Left kidney (tissue), 1 donor: ENCODE measurements at regions not wholly inside any gene's neighbourhood (a gene's known extent, or its start where the extent isn't known, plus 50 kb on each side); places are given as distances from the start of the nearest gene placed in this dataset.
"Not testable (repeated sequence)": the region's sequence is repeated elsewhere in the genome, so short reads cannot be mapped to it uniquely, and the experiment has no call there.

ENCODE experiments used
- DNase-seq: peaks from one replicate; pipeline ENCODE4 v3.0.0-alpha.2; 2013

GRCh38 chr2:76169276-76170008 lies 458.7 kb upstream of the GCFC2 start:
- no peak for DNase-seq

DNA sequence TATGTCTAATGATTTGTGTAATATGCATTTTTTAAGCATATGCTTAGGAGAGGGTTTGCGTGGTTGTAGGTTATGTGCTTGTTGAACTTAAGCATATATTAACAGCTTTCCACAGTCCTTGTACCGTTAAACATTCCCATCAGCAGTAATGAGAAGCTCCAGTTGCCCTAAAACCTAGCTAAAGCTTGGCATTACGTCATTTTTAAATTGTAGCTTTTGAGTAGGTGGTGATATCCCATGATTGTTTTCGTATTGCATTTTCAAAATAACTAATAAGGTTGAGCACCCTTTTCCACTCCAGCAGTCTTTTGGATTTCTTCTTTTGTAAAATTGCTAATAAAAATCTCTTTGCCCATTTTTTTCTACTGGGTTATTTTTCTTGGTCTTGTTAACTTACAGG lies 453.1 kb upstream of the GCFC2 start:
- DNase-seq, result no peak

GRCh38 chr2:76160670-76161069 lies 450.0 kb upstream of the GCFC2 start:
- no peak for DNase-seq

GRCh38 chr2:76159042-76159648 lies 448.4 kb upstream of the GCFC2 start:
- no peak for DNase-seq

DNA sequence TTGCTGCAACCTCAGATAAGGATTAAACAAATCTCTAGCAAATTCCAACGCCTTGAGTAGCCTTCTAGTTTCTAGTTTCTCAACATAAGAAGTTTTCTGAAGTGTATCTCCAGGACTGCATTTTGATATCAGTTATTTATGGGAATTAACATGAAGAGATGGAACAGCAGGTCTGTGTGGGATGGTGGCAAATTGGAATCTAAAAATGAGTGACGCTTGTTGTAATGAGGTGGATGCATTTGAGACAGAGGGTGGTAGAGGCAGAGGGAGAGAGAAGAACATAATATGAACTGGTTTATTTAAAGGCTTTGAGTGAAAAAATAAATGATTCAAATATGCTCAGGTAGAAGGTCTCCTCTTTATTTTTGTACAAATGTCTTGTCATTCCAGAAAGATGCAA lies 446.8 kb upstream of the GCFC2 start:
- no peak for DNase-seq

DNA sequence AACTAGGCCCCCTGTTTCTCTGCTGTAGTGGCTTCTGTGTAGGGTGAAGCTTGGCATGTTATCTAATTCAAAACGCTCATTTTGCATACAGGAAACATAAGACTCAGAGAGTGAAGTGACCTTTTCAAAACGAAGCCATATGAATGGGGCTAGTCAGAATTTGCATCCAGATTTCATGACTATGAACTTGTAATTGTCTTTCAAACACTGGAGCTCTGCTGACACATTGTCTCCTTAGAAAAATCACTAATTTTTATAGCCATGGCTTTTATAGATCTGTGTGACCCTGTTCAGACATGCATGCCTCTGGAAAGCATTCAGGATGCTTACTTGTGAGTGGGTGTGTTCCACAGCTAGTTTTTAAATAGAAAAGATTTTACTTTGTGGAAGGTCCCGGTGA lies 444.3 kb upstream of the GCFC2 start:
- DNase-seq, result no peak

DNA sequence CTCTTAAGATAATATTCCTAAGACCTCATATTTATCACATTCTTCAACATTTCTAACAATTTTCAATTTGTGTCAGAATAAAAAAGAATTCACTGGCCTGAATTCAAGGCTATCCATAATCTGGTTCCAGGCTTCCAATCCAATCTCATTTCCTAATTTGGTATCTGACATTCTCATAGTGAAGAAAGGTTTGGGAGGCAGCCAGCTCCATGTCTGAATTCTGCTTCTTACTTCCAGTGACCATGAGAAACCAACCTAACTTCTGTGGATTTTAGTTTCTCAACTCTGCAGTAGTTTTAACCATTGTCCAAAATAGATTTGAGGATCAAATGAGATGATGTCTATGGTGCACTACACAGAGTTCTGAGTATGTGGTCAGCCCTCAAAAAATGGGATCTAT lies 439.1 kb upstream of the GCFC2 start:
- no peak for DNase-seq

DNA sequence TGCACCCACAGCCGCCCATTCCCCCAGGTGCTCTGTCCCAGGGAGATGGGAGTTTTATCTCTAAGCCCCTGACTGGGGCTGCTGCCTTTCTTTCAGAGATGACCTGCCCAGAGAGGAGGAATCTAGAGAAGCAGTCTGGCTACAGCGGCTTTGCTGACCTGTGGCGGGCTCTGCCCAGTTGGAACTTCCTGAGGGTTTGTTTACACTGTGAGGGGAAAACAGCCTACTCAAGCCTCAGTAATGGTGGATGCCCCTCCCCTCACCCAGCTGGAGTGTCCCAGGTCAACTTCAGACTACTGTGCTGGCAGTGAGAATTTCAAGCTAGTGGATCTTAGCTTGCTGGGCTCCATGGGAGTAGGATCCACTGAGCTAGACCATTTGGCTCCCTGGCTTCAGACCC lies 428.6 kb upstream of the GCFC2 start:
- DNase-seq, result not testable (repeated sequence)

GRCh38 chr2:76128622-76129021 lies 417.9 kb upstream of the GCFC2 start:
- no peak for DNase-seq

GRCh38 chr2:76120176-76120575 lies 409.5 kb upstream of the GCFC2 start:
- DNase-seq, result no peak

DNA sequence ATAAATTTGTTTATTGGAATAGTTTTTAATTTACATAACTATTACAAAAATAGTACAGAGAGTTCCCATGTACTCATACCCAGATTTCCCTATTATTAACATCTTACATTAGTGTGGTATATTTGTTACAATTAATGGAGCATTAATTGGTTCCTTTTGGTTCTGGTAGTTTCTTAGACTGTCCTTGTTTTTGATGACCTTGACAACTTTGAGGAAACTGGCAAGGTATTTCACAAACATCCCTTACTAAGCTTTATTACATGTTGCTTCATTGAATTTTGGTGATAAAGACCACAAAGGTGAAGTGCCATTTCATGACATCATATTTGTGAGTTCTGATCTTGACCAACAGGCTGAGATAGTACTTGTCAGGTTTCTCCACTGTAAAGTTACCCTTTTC lies 379.0 kb upstream of the GCFC2 start:
- no peak for DNase-seq

GRCh38 chr2:76083248-76083647 lies 372.5 kb upstream of the GCFC2 start:
- no peak for DNase-seq

GRCh38 chr2:76082509-76082908 lies 371.8 kb upstream of the GCFC2 start:
- DNase-seq, result no peak

- no peak for DNase-seq
Observed at GRCh38 chr2:76080154-76080553, 369.4 kb upstream of the GCFC2 start.

- DNase-seq, result no peak
Observed at GRCh38 chr2:76075126-76075525, 364.4 kb upstream of the GCFC2 start.

- no peak for DNase-seq
Observed at GRCh38 chr2:76073992-76074604, 363.4 kb upstream of the GCFC2 start.

GRCh38 chr2:76050196-76050595 lies 339.5 kb upstream of the GCFC2 start:
- no peak for DNase-seq

DNA sequence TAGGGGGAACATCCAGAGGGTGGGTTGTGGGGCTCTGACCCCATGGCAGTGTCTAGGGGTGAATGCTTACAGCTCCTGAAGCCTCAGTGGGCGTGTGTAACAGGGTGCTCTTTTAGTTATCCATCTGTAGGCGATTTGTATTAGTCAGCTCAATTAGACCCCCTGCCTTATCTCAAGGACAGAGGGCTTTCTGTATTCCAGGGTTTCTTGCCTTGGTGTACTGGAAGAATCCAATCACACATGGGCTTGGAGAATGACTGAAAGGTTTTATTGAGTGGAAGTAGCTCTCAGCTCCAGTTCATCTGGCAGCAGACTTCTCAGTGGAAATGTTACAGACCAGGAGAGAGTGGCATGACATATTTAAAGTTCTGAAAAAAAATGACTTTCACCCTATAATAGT lies 334.0 kb upstream of the GCFC2 start:
- no peak for DNase-seq

DNA sequence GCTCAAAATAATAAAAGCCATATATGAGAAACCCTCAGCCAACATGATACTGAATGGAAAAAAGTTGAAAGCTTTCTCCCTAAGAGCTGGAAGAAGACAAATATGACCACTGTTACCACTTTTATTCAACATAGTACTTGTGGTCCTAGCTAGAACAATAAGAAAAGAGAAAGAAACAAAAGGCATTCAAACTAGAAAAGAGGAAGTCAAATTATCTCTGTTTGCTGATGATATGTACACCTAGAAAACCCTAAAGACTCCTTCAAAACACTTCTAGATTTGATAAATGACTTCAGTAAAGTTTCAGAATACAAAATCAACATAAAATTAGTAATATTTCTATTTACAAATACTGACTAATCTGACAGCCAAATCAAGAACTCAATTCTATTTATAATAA lies 328.8 kb upstream of the GCFC2 start:
- no peak for DNase-seq

DNA sequence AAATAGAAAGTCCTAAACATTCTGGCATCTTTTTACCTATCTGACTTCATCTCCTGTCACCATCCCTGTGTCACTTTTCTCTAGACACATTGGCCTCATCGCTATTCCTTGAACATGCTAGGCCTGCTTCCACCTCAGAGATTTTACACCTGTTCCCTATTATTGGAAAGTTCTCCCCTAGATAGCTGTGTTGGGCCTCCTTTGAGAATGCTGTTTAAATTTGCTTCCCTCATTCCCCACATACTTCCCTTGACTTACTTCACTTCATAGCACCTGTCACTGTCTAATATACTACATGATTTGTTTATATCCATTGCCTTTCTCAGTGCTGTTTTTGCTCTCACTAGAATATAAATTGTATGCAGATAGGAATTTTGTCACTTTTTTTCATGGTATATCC lies 317.0 kb upstream of the GCFC2 start:
- no peak for DNase-seq

- DNase-seq, result no peak
Observed at GRCh38 chr2:76019128-76019527, 308.4 kb upstream of the GCFC2 start.

- no peak for DNase-seq
Observed at GRCh38 chr2:76009484-76009883, 298.8 kb upstream of the GCFC2 start.

- no peak for DNase-seq
Observed at GRCh38 chr2:76008001-76008702, 297.4 kb upstream of the GCFC2 start.
